ENCODE measurements at regions not wholly inside any gene's neighbourhood (a gene's known extent, or its start where the extent isn't known, plus 50 kb on each side); places are given as distances from the start of the nearest gene placed in this dataset.

DNA sequence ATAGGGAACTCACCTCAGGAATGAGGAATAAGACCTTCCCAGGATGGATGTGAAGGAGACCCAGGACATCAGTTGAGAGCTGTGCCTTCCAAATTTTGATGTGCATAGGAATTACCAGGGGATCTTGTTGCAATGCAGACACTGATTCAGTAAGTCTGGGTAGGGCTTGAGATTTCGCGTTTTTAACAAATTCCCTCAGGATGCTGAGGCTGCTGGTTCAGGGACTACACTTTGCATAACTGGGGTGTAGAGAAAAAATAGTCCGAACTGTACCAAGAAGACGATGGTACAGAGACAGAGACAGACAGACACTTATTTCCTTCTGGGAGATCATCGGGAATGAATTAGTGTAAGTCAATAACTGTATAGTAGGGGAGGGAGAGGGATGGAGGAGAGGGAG is 82.3 kb upstream of the FREM1 start:
- TF ChIP-seq CHD1 (IDR thresholded peaks at IDR 0.05; ENCODE audit: low read depth, low read length) (no peak), POLR2AphosphoS5 (IDR thresholded peaks at IDR 0.05; ENCODE audit: low read depth, low read length) (no peak)
- TF ChIP-seq, protein P1, sequence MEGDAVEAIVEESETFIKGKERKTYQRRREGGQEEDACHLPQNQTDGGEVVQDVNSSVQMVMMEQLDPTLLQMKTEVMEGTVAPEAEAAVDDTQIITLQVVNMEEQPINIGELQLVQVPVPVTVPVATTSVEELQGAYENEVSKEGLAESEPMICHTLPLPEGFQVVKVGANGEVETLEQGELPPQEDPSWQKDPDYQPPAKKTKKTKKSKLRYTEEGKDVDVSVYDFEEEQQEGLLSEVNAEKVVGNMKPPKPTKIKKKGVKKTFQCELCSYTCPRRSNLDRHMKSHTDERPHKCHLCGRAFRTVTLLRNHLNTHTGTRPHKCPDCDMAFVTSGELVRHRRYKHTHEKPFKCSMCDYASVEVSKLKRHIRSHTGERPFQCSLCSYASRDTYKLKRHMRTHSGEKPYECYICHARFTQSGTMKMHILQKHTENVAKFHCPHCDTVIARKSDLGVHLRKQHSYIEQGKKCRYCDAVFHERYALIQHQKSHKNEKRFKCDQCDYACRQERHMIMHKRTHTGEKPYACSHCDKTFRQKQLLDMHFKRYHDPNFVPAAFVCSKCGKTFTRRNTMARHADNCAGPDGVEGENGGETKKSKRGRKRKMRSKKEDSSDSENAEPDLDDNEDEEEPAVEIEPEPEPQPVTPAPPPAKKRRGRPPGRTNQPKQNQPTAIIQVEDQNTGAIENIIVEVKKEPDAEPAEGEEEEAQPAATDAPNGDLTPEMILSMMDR (IDR thresholded peaks at IDR 0.05; ENCODE audit: control extremely low read depth in 1 of 3, insufficient read depth in 1 of 3, low read depth in 1 of 3, low read length in 3 of 3): no peak
